ENCODE measurements at regions not wholly inside any gene's neighbourhood (a gene's known extent, or its start where the extent isn't known, plus 50 kb on each side); places are given as distances from the start of the nearest gene placed in this dataset.

DNA sequence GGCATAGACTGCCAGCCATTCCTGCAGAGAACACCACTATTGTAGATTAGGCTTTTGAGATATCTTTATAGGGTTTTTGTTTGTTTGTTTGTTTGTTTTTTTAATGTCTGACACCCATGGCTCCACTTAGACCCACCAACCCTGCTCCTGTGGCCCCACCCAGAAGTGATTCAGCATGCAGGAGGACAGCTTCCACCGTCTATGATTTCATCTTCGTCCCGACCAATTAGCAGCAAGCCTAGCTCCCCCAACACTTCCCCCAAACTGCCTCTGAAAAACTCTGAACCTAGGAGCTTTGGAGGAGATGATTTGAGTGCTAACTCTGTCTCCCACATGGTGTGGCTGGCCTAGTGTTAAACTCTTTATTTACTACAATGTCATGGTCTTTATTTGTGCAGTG, 108.3 kb upstream of the RXFP2 start:
- DNase-seq (ENCODE audit: low read depth, low spot score) = no peak
- H3K27me3 ChIP-seq (ENCODE audit: control insufficient read depth, insufficient read depth, low read length) = no peaks in the 10 kb centered on the region
- TF ChIP-seq CTCF (IDR thresholded peaks at IDR 0.05; ENCODE audit: low read depth, low read length) = no peak
- CTCF ChIA-PET = no interaction called here
- H3K27ac ChIP-seq (ENCODE audit: low read depth, low read length) = no peak overlapping the region
- no peaks in the 10 kb centered on the region for H3K9me3 ChIP-seq (ENCODE audit: control insufficient read depth, insufficient read depth, low read length)
- POLR2A ChIA-PET = no interaction called here
- no peak overlapping the region for H3K4me3 ChIP-seq (ENCODE audit: low read depth, low read length)

DNA sequence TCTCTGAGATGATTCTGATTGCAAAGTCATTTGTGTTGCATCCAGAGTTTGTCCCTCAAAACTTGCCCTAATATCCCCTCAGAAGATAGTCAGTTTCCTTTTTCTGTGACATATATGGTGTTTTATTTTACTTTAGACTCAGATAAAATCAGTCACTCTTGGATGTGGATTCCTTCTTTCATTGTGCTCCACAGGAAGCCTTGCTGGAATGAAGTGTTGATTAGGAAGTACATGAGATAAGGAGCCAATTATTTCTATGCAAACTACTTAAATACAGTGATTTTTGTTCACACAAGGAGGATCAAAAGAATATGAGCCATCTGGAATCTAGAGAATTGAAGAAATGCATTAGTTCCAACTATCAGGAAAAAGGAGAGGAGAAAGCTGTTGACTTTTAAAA, 107.6 kb upstream of the RXFP2 start:
- Histone ChIP-seq H3K4me3 (ENCODE audit: low read depth, low read length) (no peak overlapping the region), H3K27ac (ENCODE audit: low read depth, low read length) (no peak overlapping the region), H3K9me3 (ENCODE audit: control insufficient read depth, insufficient read depth, low read length) (no peaks in the 10 kb centered on the region), H3K27me3 (ENCODE audit: control insufficient read depth, insufficient read depth, low read length) (no peaks in the 10 kb centered on the region)
- ChIA-PET POLR2A (no interaction called here), CTCF (no interaction called here)
- DNase-seq (ENCODE audit: low read depth, low spot score) = no peak
- TF ChIP-seq CTCF (IDR thresholded peaks at IDR 0.05; ENCODE audit: low read depth, low read length) = no peak

- Histone ChIP-seq H3K4me3 (ENCODE audit: low read depth, low read length) (no peak overlapping the region), H3K27ac (ENCODE audit: low read depth, low read length) (no peak overlapping the region), H3K27me3 (ENCODE audit: control insufficient read depth, insufficient read depth, low read length) (no peaks in the 10 kb centered on the region), H3K9me3 (ENCODE audit: control insufficient read depth, insufficient read depth, low read length) (no peaks in the 10 kb centered on the region; the same call in 1 of the 2 replicates)
- DNase-seq (ENCODE audit: low read depth, low spot score) = peak; percentile 29
- POLR2A ChIA-PET = no interaction called here
- CTCF ChIA-PET = interaction anchor here (0.6 to 1.0 kb wide), 3 partner anchors 100 to 207 kb away, joined by 3 to 4 read pairs (median 4); no protein-coding TSS in a partner anchor
- TF ChIP-seq CTCF (IDR thresholded peaks at IDR 0.05; ENCODE audit: low read depth, low read length) = no peak
Measured at GRCh38 chr13:31638577-31638976, 100.7 kb upstream of the RXFP2 start.

- Histone ChIP-seq H3K9me3 (ENCODE audit: control insufficient read depth, insufficient read depth, low read length) (no peaks in the 10 kb centered on the region; the same call in 1 of the 2 replicates), H3K27ac (ENCODE audit: low read depth, low read length) (no peak overlapping the region), H3K4me3 (ENCODE audit: low read depth, low read length) (no peak overlapping the region), H3K27me3 (ENCODE audit: control insufficient read depth, insufficient read depth, low read length) (no peaks in the 10 kb centered on the region)
- POLR2A ChIA-PET = no interaction called here
- DNase-seq (ENCODE audit: low read depth, low spot score) = no peak
- CTCF ChIA-PET = interaction anchor here (1.0 kb wide), 1 partner anchor 208 kb away, joined by 4 read pairs; no protein-coding TSS in a partner anchor
- TF ChIP-seq CTCF (IDR thresholded peaks at IDR 0.05; ENCODE audit: low read depth, low read length) = no peak
Measured at GRCh38 chr13:31639443-31640163, 99.7 kb upstream of the RXFP2 start.

- no peak for DNase-seq (ENCODE audit: low read depth, low spot score)
- Histone ChIP-seq H3K27me3 (ENCODE audit: control insufficient read depth, insufficient read depth, low read length) (no peaks in the 10 kb centered on the region), H3K27ac (ENCODE audit: low read depth, low read length) (no peak overlapping the region), H3K9me3 (ENCODE audit: control insufficient read depth, insufficient read depth, low read length) (no peaks in the 10 kb centered on the region), H3K4me3 (ENCODE audit: low read depth, low read length) (no peak overlapping the region)
- CTCF ChIA-PET = no interaction called here
- POLR2A ChIA-PET = no interaction called here
- no peak for TF ChIP-seq CTCF (IDR thresholded peaks at IDR 0.05; ENCODE audit: low read depth, low read length)
Measured at GRCh38 chr13:31649766-31650165, 89.6 kb upstream of the RXFP2 start.

All from AG04450 (cell line).